ENCODE measurements at regions not wholly inside any gene's neighbourhood (a gene's known extent, or its start where the extent isn't known, plus 50 kb on each side); places are given as distances from the start of the nearest gene placed in this dataset.

- Histone ChIP-seq H3K4me3 (ENCODE audit: insufficient read depth, low read depth, low read length) (no peak overlapping the region), H3K36me3 (ENCODE audit: insufficient read depth, low read length) (no peaks in the 10 kb centered on the region), H3K9me3 (ENCODE audit: insufficient read depth, low read depth, low read length) (peaks cover under 1% of the 10 kb centered on the region), H3K4me1 (ENCODE audit: insufficient read depth, low read length) (no peaks in the 10 kb centered on the region), H3K27me3 (ENCODE audit: insufficient read depth, low read length) (no peaks in the 10 kb centered on the region), H3K27ac (ENCODE audit: low read depth, low read length) (no peak overlapping the region), H3K79me2 (ENCODE audit: insufficient read depth, low read length) (no peaks in the 10 kb centered on the region), H3K9ac (ENCODE audit: low read length) (no peak overlapping the region), H2AFZ (ENCODE audit: low read depth, low read length) (no peak overlapping the region), H4K20me1 (ENCODE audit: insufficient read depth, low read length) (no peaks in the 10 kb centered on the region), H3K4me2 (ENCODE audit: low read length) (no peak overlapping the region)
- DNase-seq (ENCODE audit: low read depth) (no peak), FAIRE-seq (no peak)
- Mint-ChIP-seq H3K27ac (ENCODE audit: unreplicated experiment) (no peak overlapping the region), H3K4me1 (ENCODE audit: low read depth, unreplicated experiment) (no peaks in the 10 kb centered on the region), H3K36me3 (ENCODE audit: low read depth, unreplicated experiment) (no peaks in the 10 kb centered on the region), H3K27me3 (ENCODE audit: low read depth, unreplicated experiment) (no peaks in the 10 kb centered on the region), H3K9me3 (ENCODE audit: unreplicated experiment) (peaks cover 1% of the 10 kb centered on the region), H3K4me3 (ENCODE audit: unreplicated experiment) (no peak overlapping the region)
- no peak for TF ChIP-seq EZH2 (IDR thresholded peaks at IDR 0.05; ENCODE audit: insufficient read depth, low read length)
- no peak for TF ChIP-seq CTCF (IDR thresholded peaks at IDR 0.05; ENCODE audit: insufficient read depth, low read depth, low read length)
Measured at GRCh38 chr10:28928484-28928883, 251.2 kb downstream of the BAMBI start.

- Histone ChIP-seq H3K9ac (ENCODE audit: low read length) (no peak overlapping the region), H3K9me3 (ENCODE audit: insufficient read depth, low read depth, low read length) (peaks cover 2% of the 10 kb centered on the region), H3K36me3 (ENCODE audit: insufficient read depth, low read length) (no peaks in the 10 kb centered on the region), H2AFZ (ENCODE audit: low read depth, low read length) (no peak overlapping the region), H3K27ac (ENCODE audit: low read depth, low read length) (no peak overlapping the region), H4K20me1 (ENCODE audit: insufficient read depth, low read length) (no peaks in the 10 kb centered on the region), H3K27me3 (ENCODE audit: insufficient read depth, low read length) (no peaks in the 10 kb centered on the region), H3K79me2 (ENCODE audit: insufficient read depth, low read length) (no peaks in the 10 kb centered on the region), H3K4me1 (ENCODE audit: insufficient read depth, low read length) (no peaks in the 10 kb centered on the region), H3K4me3 (ENCODE audit: insufficient read depth, low read depth, low read length) (no peak overlapping the region), H3K4me2 (ENCODE audit: low read length) (no peak overlapping the region)
- no peaks in the 10 kb centered on the region for H3K4me1 Mint-ChIP-seq (ENCODE audit: low read depth, unreplicated experiment)
- no peak overlapping the region for H3K4me3 Mint-ChIP-seq (ENCODE audit: unreplicated experiment)
- no peak for FAIRE-seq
- no peaks in the 10 kb centered on the region for H3K9me3 Mint-ChIP-seq (ENCODE audit: unreplicated experiment)
- H3K27me3 Mint-ChIP-seq (ENCODE audit: low read depth, unreplicated experiment): no peaks in the 10 kb centered on the region
- H3K27ac Mint-ChIP-seq (ENCODE audit: unreplicated experiment): no peak overlapping the region
- no peak for DNase-seq (ENCODE audit: low read depth)
- no peak for TF ChIP-seq CTCF (IDR thresholded peaks at IDR 0.05; ENCODE audit: insufficient read depth, low read depth, low read length)
- TF ChIP-seq EZH2 (IDR thresholded peaks at IDR 0.05; ENCODE audit: insufficient read depth, low read length): no peak
- no peaks in the 10 kb centered on the region for H3K36me3 Mint-ChIP-seq (ENCODE audit: low read depth, unreplicated experiment)
Measured at GRCh38 chr10:28929942-28930341, 252.6 kb downstream of the BAMBI start.

GRCh38 chr10:28930514-28931495 lies 253.5 kb downstream of the BAMBI start:
- Mint-ChIP-seq H3K4me3 (ENCODE audit: unreplicated experiment) (no peak overlapping the region), H3K27ac (ENCODE audit: unreplicated experiment) (no peak overlapping the region), H3K27me3 (ENCODE audit: low read depth, unreplicated experiment) (no peaks in the 10 kb centered on the region), H3K36me3 (ENCODE audit: low read depth, unreplicated experiment) (no peaks in the 10 kb centered on the region), H3K9me3 (ENCODE audit: unreplicated experiment) (peaks cover 2% of the 10 kb centered on the region), H3K4me1 (ENCODE audit: low read depth, unreplicated experiment) (no peaks in the 10 kb centered on the region)
- no peak overlapping the region for H3K4me2 ChIP-seq (ENCODE audit: low read length)
- H3K27me3 ChIP-seq (ENCODE audit: insufficient read depth, low read length): no peaks in the 10 kb centered on the region
- no peak overlapping the region for H3K27ac ChIP-seq (ENCODE audit: low read depth, low read length)
- no peak overlapping the region for H3K4me3 ChIP-seq (ENCODE audit: insufficient read depth, low read depth, low read length)
- DNase-seq (ENCODE audit: low read depth): no peak
- TF ChIP-seq CTCF (IDR thresholded peaks at IDR 0.05; ENCODE audit: insufficient read depth, low read depth, low read length) (no peak), EZH2 (IDR thresholded peaks at IDR 0.05; ENCODE audit: insufficient read depth, low read length) (no peak)
- no peaks in the 10 kb centered on the region for H3K4me1 ChIP-seq (ENCODE audit: insufficient read depth, low read length)
- no peaks in the 10 kb centered on the region for H3K36me3 ChIP-seq (ENCODE audit: insufficient read depth, low read length)
- H3K9me3 ChIP-seq (ENCODE audit: insufficient read depth, low read depth, low read length): peaks cover 2% of the 10 kb centered on the region
- no peak for FAIRE-seq
- no peaks in the 10 kb centered on the region for H4K20me1 ChIP-seq (ENCODE audit: insufficient read depth, low read length)
- no peaks in the 10 kb centered on the region for H3K79me2 ChIP-seq (ENCODE audit: insufficient read depth, low read length)
- no peak overlapping the region for H3K9ac ChIP-seq (ENCODE audit: low read length)
- no peak overlapping the region for H2AFZ ChIP-seq (ENCODE audit: low read depth, low read length)
